Upper lobe of left lung (tissue), 6 donors: ENCODE measurements at regions not wholly inside any gene's neighbourhood (a gene's known extent, or its start where the extent isn't known, plus 50 kb on each side); places are given as distances from the start of the nearest gene placed in this dataset.

ENCODE experiments used
- ATAC-seq, 2 donors: fragments of 200-7000 bp; cut with Tn5 transposase; one replicate each; pipeline ENCODE4 v1.9.1; 2022; ENCODE audit warnings: mild to moderate bottlenecking in 2 of 2, moderate library complexity in 2 of 2; ENCODE audit not compliant: low FRiP score in 2 of 2
- DNase-seq, 2 donors: peaks; one replicate each; pipeline ENCODE4 v3.0.0-alpha.2; 2019 to 2020
- H3K27ac ChIP-seq, 4 donors: fragments of 200-600 bp; sonication (generic); one replicate each; pipeline ENCODE4 v1.5.1; 2016 to 2019
- H3K27me3 ChIP-seq, 4 donors: fragments of 200-600 bp; sonication (generic); one replicate each; pipeline ENCODE4 v1.5.1; 2017 to 2019
- H3K36me3 ChIP-seq, 4 donors: fragments of 200-600 bp; sonication (generic); one replicate each; pipeline ENCODE4 v1.5.1; 2016 to 2019
- H3K4me1 ChIP-seq, 4 donors: fragments of 200-600 bp; sonication (generic); one replicate each; pipeline ENCODE4 v1.5.1; 2018 to 2019
- H3K4me3 ChIP-seq, 4 donors: fragments of 200-600 bp; sonication (generic); one replicate each; pipeline ENCODE4 v1.5.1; 2017 to 2019; ENCODE audit warnings: mild to moderate bottlenecking in 2 of 4, moderate library complexity in 1 of 4
- H3K9me3 ChIP-seq, 4 donors: fragments of 200-600 bp; sonication (generic); one replicate each; pipeline ENCODE4 v1.5.1; 2018 to 2019
- CTCF ChIP-seq, 6 experiments: fragments of 450-650 bp in 4 of 6; fragments of 200-600 bp in 2 of 6; sonication (generic) in 2 of 6; IDR thresholded peaks; one replicate each; pipeline ENCODE4 v1.5.1; 2016 to 2019; ENCODE audit warnings: antibody characterized with exemption in 6 of 6
- EP300 ChIP-seq, 4 donors: sonication (generic); formaldehyde crosslinking; IDR thresholded peaks; one replicate each; pipeline ENCODE4 v1.5.1; 2017; ENCODE audit warnings: antibody characterized with exemption in 4 of 4, control low read depth in 2 of 4
- POLR2A ChIP-seq, 4 donors: fragments of 450-650 bp; IDR thresholded peaks; one replicate each; pipeline ENCODE4 v1.5.1; 2016 to 2017; ENCODE audit warnings: antibody characterized with exemption in 4 of 4, mild to moderate bottlenecking in 2 of 4
- POLR2AphosphoS5 ChIP-seq, 2 donors: sonication (generic); formaldehyde crosslinking; IDR thresholded peaks; one replicate each; pipeline ENCODE4 v1.5.1; 2017; ENCODE audit warnings: antibody characterized with exemption in 2 of 2
- WGBS, 2 donors: methylation state at CpG; one replicate each; pipeline ENCODE4 v1.1.5; 2017 to 2018; 5-methylcytosine and 5-hydroxymethylcytosine counted together
- donor health status: DM: no; HTN: no; CAD: no; lungs with moderate emphysema.
- donor health status: DM: no; HTN: yes; CAD: no; lungs with severe emphysema.

GRCh38 chr4:180850318-180850940 is 1392.8 kb upstream of the TENM3 start:
- H3K27ac ChIP-seq = no peak overlapping the region
- TF ChIP-seq POLR2AphosphoS5 (IDR thresholded peaks at IDR 0.05) (no peak), POLR2A (IDR thresholded peaks at IDR 0.05) (no peak), EP300 (IDR thresholded peaks at IDR 0.05) (no peak), CTCF (IDR thresholded peaks at IDR 0.05) (no peak)
- no peaks in the 10 kb centered on the region for H3K4me1 ChIP-seq
- H3K27me3 ChIP-seq = no peaks in the 10 kb centered on the region
- ATAC-seq (no peak), DNase-seq (no peak)
- WGBS, 2 donors = 85 to 90% methylated on average over 4 of the region's 4 CpGs
- no peaks in the 10 kb centered on the region for H3K9me3 ChIP-seq
- H3K4me3 ChIP-seq = no peak overlapping the region
- H3K36me3 ChIP-seq = no peaks in the 10 kb centered on the region

- H3K4me3 ChIP-seq = no peak overlapping the region
- no peaks in the 10 kb centered on the region for H3K4me1 ChIP-seq
- H3K27me3 ChIP-seq = no peaks in the 10 kb centered on the region
- no peaks in the 10 kb centered on the region for H3K36me3 ChIP-seq
- ATAC-seq = no peak
- DNase-seq = no peak
- 64 to 71% methylated on average over 6 of the region's 6 CpGs for WGBS, 2 donors
- peaks cover 0 to 3% (median 0%) of the 10 kb centered on the region in 4 donors for H3K9me3 ChIP-seq
- no peak overlapping the region for H3K27ac ChIP-seq
- TF ChIP-seq CTCF (IDR thresholded peaks at IDR 0.05) (no peak), POLR2A (IDR thresholded peaks at IDR 0.05) (no peak), EP300 (IDR thresholded peaks at IDR 0.05) (no peak), POLR2AphosphoS5 (IDR thresholded peaks at IDR 0.05) (no peak)
These were observed 1390.5 kb upstream of the TENM3 start for GRCh38 chr4:180852738-180853137.

- no peak overlapping the region for H3K27ac ChIP-seq
- DNase-seq = no peak
- H3K9me3 ChIP-seq = peaks cover 0 to 3% (median 0%) of the 10 kb centered on the region in 4 donors
- H3K27me3 ChIP-seq = no peaks in the 10 kb centered on the region
- H3K4me1 ChIP-seq = no peaks in the 10 kb centered on the region
- H3K36me3 ChIP-seq = no peaks in the 10 kb centered on the region
- no peak overlapping the region for H3K4me3 ChIP-seq
- no peak for ATAC-seq
- no peak for TF ChIP-seq POLR2AphosphoS5 (IDR thresholded peaks at IDR 0.05)
- TF ChIP-seq POLR2A (IDR thresholded peaks at IDR 0.05) = no peak
- TF ChIP-seq CTCF (IDR thresholded peaks at IDR 0.05) = no peak
- TF ChIP-seq EP300 (IDR thresholded peaks at IDR 0.05) = no peak
- 73 to 79% methylated on average over 2 of the region's 2 CpGs for WGBS, 2 donors
These were observed 1388.0 kb upstream of the TENM3 start for GRCh38 chr4:180855184-180855583.

GRCh38 chr4:180860089-180860720 is 1383.0 kb upstream of the TENM3 start:
- 53 to 78% methylated on average over 9 to 12 of the region's 12 CpGs for WGBS, 2 donors

More at GRCh38 chr4:180860089-180860720, 1383.0 kb upstream of the TENM3 start:
- Histone ChIP-seq H3K4me1 (no peaks in the 10 kb centered on the region), H3K4me3 (no peak overlapping the region), H3K36me3 (no peaks in the 10 kb centered on the region), H3K27ac (no peak overlapping the region), H3K27me3 (no peaks in the 10 kb centered on the region), H3K9me3 (peaks cover 0 to 3% (median 0%) of the 10 kb centered on the region in 4 donors)
- TF ChIP-seq CTCF (IDR thresholded peaks at IDR 0.05) = no peak
- no peak for TF ChIP-seq POLR2AphosphoS5 (IDR thresholded peaks at IDR 0.05)
- no peak for TF ChIP-seq POLR2A (IDR thresholded peaks at IDR 0.05)
- TF ChIP-seq EP300 (IDR thresholded peaks at IDR 0.05) = no peak
- ATAC-seq (no peak), DNase-seq (no peak)
